ENCODE measurements at regions not wholly inside any gene's neighbourhood (a gene's known extent, or its start where the extent isn't known, plus 50 kb on each side); places are given as distances from the start of the nearest gene placed in this dataset.

DNA sequence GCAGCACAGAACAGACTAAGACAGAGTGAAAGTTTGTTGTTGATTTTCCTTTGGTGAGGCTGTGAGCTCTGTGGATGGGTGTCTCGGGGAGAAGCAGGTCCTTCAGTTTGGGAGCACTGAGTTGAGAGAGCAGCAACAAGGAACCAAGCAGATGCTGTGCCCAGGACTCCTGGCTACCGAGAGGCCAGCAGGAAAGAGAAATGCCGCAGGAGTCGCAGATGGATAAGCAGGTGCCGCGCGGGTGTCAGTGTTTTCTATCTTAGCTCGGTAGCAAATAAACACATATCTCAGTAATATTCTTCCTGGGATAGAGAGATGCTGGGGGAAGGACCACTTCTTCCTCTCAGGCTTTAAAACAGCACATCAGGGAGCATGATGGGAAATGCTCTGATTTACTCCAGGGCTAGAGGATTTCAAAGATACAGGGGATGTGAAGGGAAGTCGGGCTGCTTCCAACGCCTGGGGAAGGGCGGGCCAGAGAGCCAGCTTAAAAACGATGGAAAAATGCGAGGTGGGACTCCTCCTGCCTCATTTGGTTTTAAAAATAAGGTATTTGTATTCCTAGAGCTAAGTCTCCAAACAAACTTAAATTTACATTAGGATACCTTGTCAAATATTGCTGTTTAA lies 470.7 kb upstream of the B3GAT1 start:
- Mint-ChIP-seq H3K27me3 (ENCODE audit: low read depth, unreplicated experiment) (peaks cover 49% of the 10 kb centered on the region), H3K36me3 (ENCODE audit: low read depth, unreplicated experiment) (no peaks in the 10 kb centered on the region), H3K9me3 (ENCODE audit: unreplicated experiment) (peaks cover 3% of the 10 kb centered on the region), H3K27ac (ENCODE audit: unreplicated experiment) (no peak overlapping the region), H3K4me1 (ENCODE audit: low read depth, unreplicated experiment) (no peaks in the 10 kb centered on the region), H3K4me3 (ENCODE audit: unreplicated experiment) (no peak overlapping the region)
- Histone ChIP-seq H3K79me2 (ENCODE audit: insufficient read depth, low read length) (no peaks in the 10 kb centered on the region), H2AFZ (ENCODE audit: low read depth, low read length) (no peak overlapping the region), H4K20me1 (ENCODE audit: insufficient read depth, low read length) (no peaks in the 10 kb centered on the region), H3K9ac (ENCODE audit: low read length) (no peak overlapping the region), H3K4me1 (ENCODE audit: insufficient read depth, low read length) (no peaks in the 10 kb centered on the region), H3K9me3 (ENCODE audit: insufficient read depth, low read depth, low read length) (no peaks in the 10 kb centered on the region), H3K4me3 (ENCODE audit: insufficient read depth, low read depth, low read length) (no peak overlapping the region), H3K27ac (ENCODE audit: low read depth, low read length) (no peak overlapping the region), H3K27me3 (ENCODE audit: insufficient read depth, low read length) (no peaks in the 10 kb centered on the region), H3K36me3 (ENCODE audit: insufficient read depth, low read length) (no peaks in the 10 kb centered on the region), H3K4me2 (ENCODE audit: low read length) (no peak overlapping the region)
- no peak for DNase-seq (ENCODE audit: low read depth)
- TF ChIP-seq EZH2 (IDR thresholded peaks at IDR 0.05; ENCODE audit: insufficient read depth, low read length) = no peak
- TF ChIP-seq, protein P1, sequence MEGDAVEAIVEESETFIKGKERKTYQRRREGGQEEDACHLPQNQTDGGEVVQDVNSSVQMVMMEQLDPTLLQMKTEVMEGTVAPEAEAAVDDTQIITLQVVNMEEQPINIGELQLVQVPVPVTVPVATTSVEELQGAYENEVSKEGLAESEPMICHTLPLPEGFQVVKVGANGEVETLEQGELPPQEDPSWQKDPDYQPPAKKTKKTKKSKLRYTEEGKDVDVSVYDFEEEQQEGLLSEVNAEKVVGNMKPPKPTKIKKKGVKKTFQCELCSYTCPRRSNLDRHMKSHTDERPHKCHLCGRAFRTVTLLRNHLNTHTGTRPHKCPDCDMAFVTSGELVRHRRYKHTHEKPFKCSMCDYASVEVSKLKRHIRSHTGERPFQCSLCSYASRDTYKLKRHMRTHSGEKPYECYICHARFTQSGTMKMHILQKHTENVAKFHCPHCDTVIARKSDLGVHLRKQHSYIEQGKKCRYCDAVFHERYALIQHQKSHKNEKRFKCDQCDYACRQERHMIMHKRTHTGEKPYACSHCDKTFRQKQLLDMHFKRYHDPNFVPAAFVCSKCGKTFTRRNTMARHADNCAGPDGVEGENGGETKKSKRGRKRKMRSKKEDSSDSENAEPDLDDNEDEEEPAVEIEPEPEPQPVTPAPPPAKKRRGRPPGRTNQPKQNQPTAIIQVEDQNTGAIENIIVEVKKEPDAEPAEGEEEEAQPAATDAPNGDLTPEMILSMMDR (IDR thresholded peaks at IDR 0.05; ENCODE audit: insufficient read depth, low read depth, low read length) = no peak
- FAIRE-seq = no peak

DNA sequence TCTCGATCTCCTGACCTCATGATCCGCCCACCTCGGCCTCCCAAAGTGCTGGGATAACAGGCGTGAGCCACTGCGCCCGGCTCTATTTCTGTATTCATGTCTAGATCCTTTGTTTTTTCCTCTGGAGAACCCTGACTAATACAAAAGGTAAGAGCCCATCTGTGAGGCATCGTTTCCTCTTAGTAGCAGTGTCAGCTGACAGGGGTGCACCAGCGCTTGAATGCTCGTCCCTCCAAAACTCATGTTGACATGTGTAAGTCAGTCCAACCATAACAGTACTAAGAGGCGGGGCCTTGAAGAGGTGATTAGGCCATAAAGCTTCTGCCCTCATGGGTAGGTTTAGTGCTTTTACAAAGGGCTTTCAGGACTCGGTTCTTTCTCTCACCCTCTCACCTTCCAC lies 470.1 kb upstream of the B3GAT1 start:
- H3K27ac ChIP-seq (ENCODE audit: low read depth, low read length) = no peak overlapping the region
- H3K4me3 ChIP-seq (ENCODE audit: insufficient read depth, low read depth, low read length) = no peak overlapping the region
- H3K36me3 ChIP-seq (ENCODE audit: insufficient read depth, low read length) = no peaks in the 10 kb centered on the region
- H3K36me3 Mint-ChIP-seq (ENCODE audit: low read depth, unreplicated experiment) = no peaks in the 10 kb centered on the region
- peaks cover 47% of the 10 kb centered on the region for H3K27me3 Mint-ChIP-seq (ENCODE audit: low read depth, unreplicated experiment)
- DNase-seq (ENCODE audit: low read depth) (no peak), FAIRE-seq (no peak)
- H3K9ac ChIP-seq (ENCODE audit: low read length) = no peak overlapping the region
- H3K4me2 ChIP-seq (ENCODE audit: low read length) = no peak overlapping the region
- no peak overlapping the region for H3K27ac Mint-ChIP-seq (ENCODE audit: unreplicated experiment)
- H3K4me1 Mint-ChIP-seq (ENCODE audit: low read depth, unreplicated experiment) = no peaks in the 10 kb centered on the region
- H4K20me1 ChIP-seq (ENCODE audit: insufficient read depth, low read length) = no peaks in the 10 kb centered on the region
- no peak overlapping the region for H3K4me3 Mint-ChIP-seq (ENCODE audit: unreplicated experiment)
- H3K79me2 ChIP-seq (ENCODE audit: insufficient read depth, low read length) = no peaks in the 10 kb centered on the region
- H2AFZ ChIP-seq (ENCODE audit: low read depth, low read length) = no peak overlapping the region
- H3K4me1 ChIP-seq (ENCODE audit: insufficient read depth, low read length) = no peaks in the 10 kb centered on the region
- no peaks in the 10 kb centered on the region for H3K9me3 ChIP-seq (ENCODE audit: insufficient read depth, low read depth, low read length)
- TF ChIP-seq, protein P1 (IDR thresholded peaks at IDR 0.05; ENCODE audit: insufficient read depth, low read depth, low read length) = no peak
- TF ChIP-seq EZH2 (IDR thresholded peaks at IDR 0.05; ENCODE audit: insufficient read depth, low read length) = no peak
- no peaks in the 10 kb centered on the region for H3K27me3 ChIP-seq (ENCODE audit: insufficient read depth, low read length)
- H3K9me3 Mint-ChIP-seq (ENCODE audit: unreplicated experiment) = peaks cover 1% of the 10 kb centered on the region

DNA sequence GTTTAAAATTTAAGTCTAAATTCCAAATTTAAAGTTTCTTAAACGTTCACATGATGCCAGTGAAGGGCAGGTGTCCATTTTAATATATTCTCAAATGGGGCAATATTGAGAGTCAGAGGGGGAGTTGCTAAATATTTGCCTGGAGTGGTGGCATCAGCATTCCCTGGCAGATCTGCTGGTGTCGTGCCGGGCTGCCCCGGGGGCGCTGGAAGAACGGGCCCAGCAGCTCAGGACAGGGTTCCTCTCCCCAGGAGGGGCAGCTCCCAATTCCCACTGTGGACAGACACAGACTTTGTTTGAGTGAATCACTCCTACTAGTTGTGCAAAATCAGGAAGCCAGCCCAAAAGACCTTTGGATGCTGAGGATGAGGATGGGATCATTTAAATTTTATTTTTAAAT lies 468.7 kb upstream of the B3GAT1 start:
- H3K4me3 ChIP-seq (ENCODE audit: insufficient read depth, low read depth, low read length) = no peak overlapping the region
- FAIRE-seq (no peak), DNase-seq (ENCODE audit: low read depth) (no peak)
- Mint-ChIP-seq H3K4me3 (ENCODE audit: unreplicated experiment) (no peak overlapping the region), H3K4me1 (ENCODE audit: low read depth, unreplicated experiment) (no peaks in the 10 kb centered on the region), H3K27me3 (ENCODE audit: low read depth, unreplicated experiment) (peaks cover 53% of the 10 kb centered on the region), H3K36me3 (ENCODE audit: low read depth, unreplicated experiment) (no peaks in the 10 kb centered on the region), H3K9me3 (ENCODE audit: unreplicated experiment) (peaks cover 1% of the 10 kb centered on the region), H3K27ac (ENCODE audit: unreplicated experiment) (no peak overlapping the region)
- H3K27me3 ChIP-seq (ENCODE audit: insufficient read depth, low read length) = no peaks in the 10 kb centered on the region
- H2AFZ ChIP-seq (ENCODE audit: low read depth, low read length) = no peak overlapping the region
- no peaks in the 10 kb centered on the region for H3K36me3 ChIP-seq (ENCODE audit: insufficient read depth, low read length)
- no peak overlapping the region for H3K9ac ChIP-seq (ENCODE audit: low read length)
- no peaks in the 10 kb centered on the region for H3K4me1 ChIP-seq (ENCODE audit: insufficient read depth, low read length)
- no peak for TF ChIP-seq EZH2 (IDR thresholded peaks at IDR 0.05; ENCODE audit: insufficient read depth, low read length)
- TF ChIP-seq, protein P1 (IDR thresholded peaks at IDR 0.05; ENCODE audit: insufficient read depth, low read depth, low read length) = no peak
- H3K27ac ChIP-seq (ENCODE audit: low read depth, low read length) = no peak overlapping the region
- H3K79me2 ChIP-seq (ENCODE audit: insufficient read depth, low read length) = no peaks in the 10 kb centered on the region
- no peaks in the 10 kb centered on the region for H3K9me3 ChIP-seq (ENCODE audit: insufficient read depth, low read depth, low read length)
- no peak overlapping the region for H3K4me2 ChIP-seq (ENCODE audit: low read length)
- H4K20me1 ChIP-seq (ENCODE audit: insufficient read depth, low read length) = no peaks in the 10 kb centered on the region

Data from astrocyte (in vitro differentiated cells and primary cell).